Posterior cingulate gyrus (tissue), 11 donors: ENCODE measurements at regions not wholly inside any gene's neighbourhood (a gene's known extent, or its start where the extent isn't known, plus 50 kb on each side); places are given as distances from the start of the nearest gene placed in this dataset.
A peak's percentile ranks its signal among the peaks of the same experiment; 100 is the strongest.
"Not testable (repeated sequence)": the region's sequence is repeated elsewhere in the genome, so short reads cannot be mapped to it uniquely, and the experiment has no call there.

ENCODE experiments used
- DNase-seq, 10 donors: peaks; one replicate each; pipeline versions ENCODE4 v3.0.0 to v3.0.0-alpha.2; 2020 to 2021; ENCODE audit warnings: mixed read lengths in 3 of 10
- intact Hi-C: fragments of 100-400 bp; cut with DNase I; formaldehyde crosslinking; loops from one replicate; pipeline ENCODE4 v1.15.1; 2023

- intact Hi-C loops = no loop called here
These were observed 242.8 kb downstream of the CCSER2 start for GRCh38 chr10:84571146-84571545.

DNA sequence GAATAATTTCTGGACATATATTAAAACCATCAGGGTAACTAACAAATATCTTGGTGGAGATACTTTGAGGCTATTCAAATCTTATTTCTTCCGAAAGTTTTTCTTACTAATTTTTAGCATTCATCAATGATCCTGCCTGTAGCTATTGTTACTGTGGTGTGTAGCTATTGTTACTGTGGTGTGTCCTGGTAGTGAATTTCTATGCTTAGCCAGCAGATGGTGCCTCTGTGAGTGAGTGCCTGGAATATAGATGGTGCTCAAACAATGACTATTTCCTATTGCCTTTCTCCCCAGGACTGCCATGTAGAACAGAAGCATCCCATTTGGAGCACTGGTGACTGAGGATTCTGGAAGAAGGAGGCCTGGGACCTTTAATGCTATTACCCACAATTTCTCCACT is 245.7 kb downstream of the CCSER2 start:
- intact Hi-C loops = no loop called here
- no peak for DNase-seq

More at GRCh38 chr10:84571146-84571545, 242.8 kb downstream of the CCSER2 start:
- DNase-seq = no peak

DNA sequence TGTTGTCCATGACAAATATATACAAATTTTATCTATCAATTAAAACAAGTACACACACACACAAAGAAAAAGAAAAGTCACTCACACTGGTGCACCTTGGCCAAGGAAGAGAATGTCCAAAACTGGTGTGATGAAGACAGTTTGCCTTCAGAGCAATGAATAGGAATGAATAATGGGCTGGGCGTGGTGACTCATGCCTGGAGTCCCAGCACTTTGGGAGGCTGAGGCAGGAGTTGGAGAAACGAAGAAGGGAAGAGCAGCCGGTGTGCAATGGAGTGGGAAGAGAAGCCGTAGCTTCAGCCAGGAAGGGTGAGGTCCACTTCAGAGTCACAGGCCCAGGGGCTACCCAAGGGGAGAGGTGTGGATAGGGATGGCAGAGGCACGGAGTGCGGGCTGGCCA is 253.6 kb downstream of the CCSER2 start:
- DNase-seq = no peak
- intact Hi-C loops = no loop called here

DNA sequence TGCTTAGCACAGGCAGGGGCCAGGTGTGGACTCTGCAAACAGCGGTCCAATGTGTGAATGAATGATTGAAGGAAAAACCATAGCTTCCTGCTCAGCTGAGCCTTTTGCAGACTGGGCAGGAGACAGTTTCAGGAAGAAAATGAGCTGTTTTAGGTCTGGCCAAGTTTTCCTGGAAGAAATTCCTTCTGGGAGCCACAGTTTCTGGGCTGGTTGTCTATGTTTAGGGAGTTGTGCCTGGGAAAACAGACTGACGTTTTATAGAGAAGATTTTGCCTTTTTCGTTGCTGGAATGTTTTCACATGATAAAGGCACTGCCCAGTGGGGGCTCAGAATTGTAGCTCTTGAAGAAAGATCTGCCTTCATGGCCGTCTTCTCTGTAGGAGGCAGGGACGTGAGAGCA is 255.1 kb downstream of the CCSER2 start:
- intact Hi-C loops = no loop called here

GRCh38 chr10:84587789-84588188 is 259.4 kb downstream of the CCSER2 start:
- no peak for DNase-seq
- intact Hi-C loops = no loop called here

More for the DNA sequence above, 255.1 kb downstream of the CCSER2 start:
- DNase-seq = no peak

- peak in 1 of 10 donors; percentile 26 for DNase-seq
- intact Hi-C loops = no loop called here
These were observed 260.0 kb downstream of the CCSER2 start for GRCh38 chr10:84588426-84588825.

DNA sequence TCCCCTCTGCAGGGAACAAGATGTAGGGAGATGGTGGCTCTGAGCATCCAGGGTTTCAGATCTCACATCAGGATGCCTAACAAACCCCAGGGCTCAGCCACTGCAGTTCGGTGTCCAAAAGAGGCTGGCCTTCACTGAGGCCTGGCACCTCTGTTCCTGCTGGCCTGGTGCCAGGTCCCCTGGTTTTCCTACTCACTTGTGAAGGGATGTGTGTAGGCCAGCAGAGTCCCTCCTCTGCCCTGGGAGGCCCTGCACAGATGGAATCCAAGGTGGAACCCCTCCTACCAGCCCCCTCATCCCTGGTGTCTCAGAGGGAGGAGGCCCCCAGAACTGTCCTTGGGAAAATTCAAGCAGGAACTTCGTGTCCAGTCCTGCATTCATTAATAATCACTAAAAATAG is 260.6 kb downstream of the CCSER2 start:
- DNase-seq = peak in 2 of 10 donors; percentile 67 to 74
- intact Hi-C loops = no loop called here

- DNase-seq = no peak
- intact Hi-C loops = no loop called here
These were observed 261.3 kb downstream of the CCSER2 start for GRCh38 chr10:84589526-84590205.

DNA sequence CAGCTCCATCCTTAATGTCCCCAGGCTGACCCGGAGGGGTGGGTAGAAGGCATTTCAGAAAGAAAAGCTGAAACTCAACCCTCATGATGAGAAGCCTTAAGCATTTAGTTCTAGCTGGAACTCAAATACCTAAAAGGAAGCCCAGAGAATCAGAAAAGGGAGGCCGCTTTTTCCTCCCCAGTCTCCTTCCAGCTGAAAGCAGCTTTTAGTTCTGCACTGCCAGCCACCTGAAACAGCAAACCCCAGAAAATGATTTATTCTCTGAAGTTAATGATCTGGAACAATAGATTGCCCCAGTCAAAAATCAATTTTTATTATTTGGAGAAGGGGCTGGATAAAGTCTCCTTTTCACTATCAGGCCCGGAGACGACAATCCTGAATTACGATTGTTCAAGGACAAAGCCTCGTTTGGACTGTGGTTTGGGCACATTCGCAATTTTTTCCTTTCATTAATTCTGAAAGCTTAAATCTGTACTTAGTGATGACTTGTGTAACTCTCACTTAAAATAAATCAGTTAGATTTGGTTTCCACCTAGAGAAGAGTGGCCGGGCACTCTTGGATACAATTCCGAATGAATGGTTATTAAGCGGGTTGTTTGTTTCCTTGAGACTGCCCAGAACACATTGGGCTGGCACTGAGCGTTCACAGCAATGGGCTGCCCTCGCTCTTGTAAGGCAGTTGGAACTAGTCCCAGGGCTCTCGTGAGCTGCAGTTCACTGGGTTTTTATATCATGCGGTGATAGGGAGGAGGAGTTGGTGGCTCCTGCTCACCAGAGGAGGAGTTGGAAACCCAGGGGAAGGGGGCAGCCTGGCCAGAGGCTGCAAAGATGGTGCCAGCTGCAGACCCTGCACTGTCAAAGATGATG is 262.2 kb downstream of the CCSER2 start:
- peak in 1 of 10 donors; percentile 16 for DNase-seq
- intact Hi-C loops = no loop called here

DNA sequence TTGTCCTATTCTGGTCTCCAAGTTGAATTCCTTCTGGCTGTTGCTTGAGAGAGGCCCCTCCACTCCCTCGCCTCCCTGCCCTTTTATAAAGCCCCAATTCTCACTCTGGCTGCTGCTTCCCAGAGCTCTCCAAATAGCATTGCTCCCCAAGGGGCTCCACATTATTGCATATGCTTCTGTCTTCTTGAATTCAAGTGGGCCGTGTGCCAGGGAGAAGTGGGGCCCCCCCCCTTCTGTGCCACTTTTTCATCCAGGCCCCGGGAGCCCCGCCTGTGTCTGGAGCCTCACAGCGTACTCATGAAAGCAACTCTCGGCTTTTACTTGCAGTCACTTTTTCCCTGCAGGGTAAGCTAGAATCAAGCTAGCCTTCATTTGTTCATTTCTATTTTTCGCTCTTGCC is 265.1 kb downstream of the CCSER2 start:
- peak in 1 of 10 donors; percentile 54 for DNase-seq
- intact Hi-C loops = no loop called here

GRCh38 chr10:84596585-84596984 is 268.2 kb downstream of the CCSER2 start:
- intact Hi-C loops = no loop called here

DNA sequence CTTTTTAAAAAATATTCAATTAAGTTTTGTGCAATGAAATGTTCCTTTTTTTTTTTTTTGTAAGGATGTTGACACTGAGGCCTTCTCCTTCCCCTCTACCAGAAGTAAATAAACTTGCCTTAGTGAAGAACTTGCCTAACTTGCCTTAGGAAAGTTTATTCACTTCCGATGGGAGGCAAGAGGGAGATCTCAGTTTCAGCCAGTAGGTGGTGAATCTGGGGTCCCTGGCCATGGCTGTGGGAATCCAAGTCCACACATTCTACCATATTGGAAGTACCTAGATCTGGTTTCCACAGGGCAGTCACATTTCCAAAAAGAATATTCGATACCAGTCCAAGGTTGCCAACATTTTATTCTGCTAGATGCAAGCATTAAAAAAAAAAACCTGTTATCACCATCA is 270.9 kb downstream of the CCSER2 start:
- intact Hi-C loops = no loop called here
- no peak for DNase-seq

More at GRCh38 chr10:84596585-84596984, 268.2 kb downstream of the CCSER2 start:
- no peak for DNase-seq

DNA sequence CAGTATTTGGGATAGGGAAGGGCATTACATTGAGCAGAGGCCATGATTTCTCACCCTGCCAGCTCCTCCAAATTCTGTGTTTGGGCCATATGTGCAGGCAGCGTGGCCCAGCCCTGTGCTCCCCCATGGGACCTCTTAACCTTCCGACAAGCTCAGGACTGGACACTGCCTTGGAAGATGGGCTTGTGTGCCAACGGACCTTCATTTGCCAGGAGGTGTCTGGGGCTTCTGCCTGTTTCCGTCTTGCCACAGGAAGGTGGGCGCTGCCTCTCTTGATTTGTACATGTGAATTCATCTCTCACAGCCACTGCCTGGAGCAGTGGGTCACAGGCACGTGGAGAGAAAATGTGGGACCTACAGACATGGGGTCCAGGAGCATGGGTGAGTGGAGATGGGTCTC is 272.6 kb downstream of the CCSER2 start:
- intact Hi-C loops = no loop called here
- DNase-seq = peak in 1 of 10 donors; percentile 63

DNA sequence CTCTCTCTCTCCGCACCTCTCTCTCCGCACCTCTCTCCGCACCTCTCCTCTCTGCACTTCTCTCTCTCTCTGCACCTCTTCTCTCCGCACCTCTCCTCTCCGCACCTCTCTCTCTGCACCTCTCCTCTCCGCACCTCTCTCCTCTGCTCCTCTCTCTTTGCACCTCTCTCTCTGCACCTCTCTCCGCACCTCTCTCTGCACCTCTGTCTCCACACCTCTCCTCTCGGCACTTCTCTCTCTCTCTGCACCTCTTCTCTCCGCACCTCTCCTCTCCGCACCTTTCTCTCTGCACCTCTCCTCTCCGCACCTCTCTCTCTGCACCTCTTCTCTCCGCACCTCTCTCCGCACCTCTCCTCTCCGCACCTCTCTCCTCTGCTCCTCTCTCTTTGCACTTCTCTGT is 274.2 kb downstream of the CCSER2 start:
- intact Hi-C loops, DNase-seq: not testable (repeated sequence)

- intact Hi-C loops = no loop called here
- peak in 1 of 10 donors; percentile 39 for DNase-seq
These were observed 275.6 kb downstream of the CCSER2 start for GRCh38 chr10:84603971-84604370.

DNA sequence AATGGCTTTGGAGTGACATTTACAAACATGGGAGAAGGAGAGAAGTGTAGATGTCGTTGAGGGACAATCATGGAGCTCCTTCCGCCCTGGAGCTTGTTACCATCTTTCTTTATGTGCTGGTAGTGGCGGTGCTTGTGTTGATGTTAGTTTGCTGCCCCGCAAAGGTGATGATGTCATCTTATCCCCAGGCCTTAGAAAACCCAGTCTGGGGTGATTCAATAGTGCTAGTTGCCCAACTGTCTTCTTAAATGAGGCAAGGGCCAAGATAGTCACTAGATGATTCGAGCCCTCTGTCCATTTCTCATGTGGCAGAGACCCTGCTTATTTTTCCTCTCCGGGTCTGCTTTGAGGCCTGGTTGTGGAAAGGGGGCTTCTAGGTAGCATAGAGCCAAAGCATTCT is 277.4 kb downstream of the CCSER2 start:
- intact Hi-C loops = no loop called here
- no peak for DNase-seq

DNA sequence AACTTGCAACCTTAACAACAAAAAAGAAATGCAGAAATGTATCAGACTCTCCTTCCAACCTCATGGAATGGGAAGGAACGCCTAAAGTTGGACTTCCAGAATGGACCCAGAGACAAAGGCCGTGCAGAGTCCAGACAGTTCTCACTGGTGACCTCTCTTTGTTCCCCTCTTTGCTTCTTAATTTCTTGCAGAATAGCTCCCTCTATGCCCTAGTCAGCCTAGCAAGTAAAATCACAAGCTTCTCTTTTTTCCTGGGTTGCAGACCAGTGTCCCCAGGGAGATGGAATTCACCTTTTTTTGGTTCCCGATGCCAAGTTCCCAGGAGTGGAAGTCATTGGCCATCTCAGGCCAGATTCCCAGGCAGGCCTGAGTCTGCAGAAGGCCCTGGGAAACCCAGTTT is 278.0 kb downstream of the CCSER2 start:
- intact Hi-C loops = no loop called here

DNA sequence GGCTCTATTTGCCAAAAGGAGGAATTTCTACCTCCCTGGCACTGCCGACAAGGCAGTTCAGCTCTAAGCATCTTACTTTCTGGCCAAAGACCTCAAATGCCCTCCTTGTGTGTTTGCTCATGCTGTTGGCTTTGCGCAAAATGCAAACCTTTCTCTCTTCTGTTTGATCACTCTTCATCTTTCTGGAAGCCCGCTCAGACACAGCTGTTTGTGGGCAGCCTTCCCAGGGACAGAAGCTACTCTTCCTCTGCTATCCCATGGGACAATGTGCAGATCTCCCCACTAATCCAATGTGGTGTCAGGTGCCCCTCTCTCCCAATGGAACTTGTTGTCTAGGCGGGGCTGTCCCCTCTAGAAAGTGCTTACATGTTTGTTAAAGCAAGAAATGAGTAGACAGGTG is 278.7 kb downstream of the CCSER2 start:
- peak in 1 of 10 donors; percentile 39 for DNase-seq
- intact Hi-C loops = no loop called here

More for the DNA sequence above, 278.0 kb downstream of the CCSER2 start:
- DNase-seq = no peak

GRCh38 chr10:84607523-84607922 is 279.1 kb downstream of the CCSER2 start:
- no peak for DNase-seq
- intact Hi-C loops = no loop called here

- intact Hi-C loops = no loop called here
These were observed 279.7 kb downstream of the CCSER2 start for GRCh38 chr10:84608126-84608525.

GRCh38 chr10:84613336-84614021 is 285.1 kb downstream of the CCSER2 start:
- intact Hi-C loops = no loop called here
- DNase-seq = peak in 6 of 10 donors; percentile 38 to 89 (median 65)

More at GRCh38 chr10:84608126-84608525, 279.7 kb downstream of the CCSER2 start:
- DNase-seq = no peak
